ENCODE measurements at regions not wholly inside any gene's neighbourhood (a gene's known extent, or its start where the extent isn't known, plus 50 kb on each side); places are given as distances from the start of the nearest gene placed in this dataset.

GRCh38 chr21:27139526-27139925, 172.6 kb upstream of the ADAMTS5 start:
- TF ChIP-seq EZH2 (IDR thresholded peaks at IDR 0.05; ENCODE audit: borderline replicate concordance, insufficient read depth, low read depth, low read length, poor library complexity, severe bottlenecking), result no peak
- no peak for TF ChIP-seq CTCF (IDR thresholded peaks at IDR 0.05)
